Stomach (tissue), 8 donors: ENCODE measurements at regions not wholly inside any gene's neighbourhood (a gene's known extent, or its start where the extent isn't known, plus 50 kb on each side); places are given as distances from the start of the nearest gene placed in this dataset.
A peak's percentile ranks its signal among the peaks of the same experiment; 100 is the strongest.

Experiments used
- DNase-seq, 2 donors: peaks; one replicate each; pipeline versions ENCODE4 v3.0.0 to v3.0.0-alpha.2; 2013 to 2019
- H3K27ac ChIP-seq, 5 donors: fragments of 200-600 bp in 4 of 5; sonication (generic) in 4 of 5; one replicate each; pipeline ENCODE4 v1.5.1; 2013 to 2019; ENCODE audit warnings: mild to moderate bottlenecking in 1 of 5, moderate library complexity in 1 of 5
- H3K27me3 ChIP-seq, 3 donors: fragments of 200-600 bp; sonication (generic); one replicate each; pipeline ENCODE4 v1.5.1; 2017 to 2019; ENCODE audit warnings: mixed run types in 1 of 3
- H3K36me3 ChIP-seq, 4 donors: fragments of 200-600 bp; sonication (generic); 1 replicate in 3 of 4; 2 replicates in 1 of 4; pipeline ENCODE4 v1.5.1; 2016 to 2019
- H3K4me1 ChIP-seq, 4 donors: fragments of 200-600 bp; sonication (generic); one replicate each; pipeline ENCODE4 v1.5.1; 2016 to 2019
- H3K4me3 ChIP-seq, 4 donors: fragments of 200-600 bp; sonication (generic) in 3 of 4; one replicate each; pipeline ENCODE4 v1.5.1; 2016 to 2019; ENCODE audit warnings: mild to moderate bottlenecking in 1 of 4
- H3K9me3 ChIP-seq, 4 donors: fragments of 200-600 bp; sonication (generic); one replicate each; pipeline ENCODE4 v1.5.1; 2016 to 2019
- CTCF ChIP-seq, 7 experiments: fragments of 450-650 bp in 4 of 7; fragments of 200-600 bp in 3 of 7; sonication (generic) in 3 of 7; IDR thresholded peaks; one replicate each; pipeline ENCODE4 v1.5.1; 2016 to 2019; ENCODE audit warnings: antibody characterized with exemption in 7 of 7, control low read depth in 2 of 7, mild to moderate bottlenecking in 1 of 7
- EP300 ChIP-seq: sonication (generic); formaldehyde crosslinking; IDR thresholded peaks from one replicate; pipeline ENCODE4 v1.6.1; 2017; ENCODE audit warnings: antibody characterized with exemption
- POLR2A ChIP-seq, 4 donors: fragments of 450-650 bp; IDR thresholded peaks; one replicate each; pipeline ENCODE4 v1.6.1; 2016; ENCODE audit warnings: antibody characterized with exemption in 4 of 4, control low read depth in 2 of 4, mild to moderate bottlenecking in 1 of 4, moderate library complexity in 1 of 4
- POLR2AphosphoS5 ChIP-seq, 3 donors: sonication (generic); formaldehyde crosslinking; IDR thresholded peaks; one replicate each; pipeline ENCODE4 v1.6.1; 2016; ENCODE audit warnings: antibody characterized with exemption in 3 of 3
- WGBS, 5 donors: extraction: QIAGEN DNeasy Blood & Tissue Kit in 3 of 5; methylation state at CpG; one replicate each; pipeline versions ENCODE4 v1.1.5 to v1.1.7; 2013 to 2018; 5-methylcytosine and 5-hydroxymethylcytosine counted together
- intact Hi-C: fragments of 100-400 bp; cut with DNase I; formaldehyde crosslinking; loops from one replicate; pipeline ENCODE4 v1.15.1; 2023; ENCODE audit warnings: low total_unique reads
- donor health status: healthy with polysubstance abuse.
- donor health status: Bipolar disorder and iron deficiency.
- donor health status: healthy.

- no peaks in the 10 kb centered on the region for H3K9me3 ChIP-seq
- TF ChIP-seq EP300, result no peak
- TF ChIP-seq CTCF (IDR thresholded peaks at IDR 0.05), result no peak
- no peak for TF ChIP-seq POLR2AphosphoS5 (IDR thresholded peaks at IDR 0.05)
- TF ChIP-seq POLR2A (IDR thresholded peaks at IDR 0.05), result no peak
- H3K36me3 ChIP-seq, result no peaks in the 10 kb centered on the region
- H3K27ac ChIP-seq, result peak overlapping the region in 1 of 5 donors; percentile 31
- peaks cover 0 to 15% (median 0%) of the 10 kb centered on the region in 4 donors for H3K4me1 ChIP-seq
- no peak overlapping the region for H3K4me3 ChIP-seq
- DNase-seq, result no peak
- 44 to 89% (median 69%) methylated on average over 1 to 2 of the region's 2 CpGs for WGBS, 5 donors
- intact Hi-C loops, result no loop called here
- H3K27me3 ChIP-seq, result no peaks in the 10 kb centered on the region
These were observed 263.3 kb upstream of the KLF6 start for GRCh38 chr10:4048236-4048864.

GRCh38 chr10:4046712-4047354, 261.8 kb upstream of the KLF6 start:
- H3K27me3 ChIP-seq, result no peaks in the 10 kb centered on the region
- no peak overlapping the region for H3K4me3 ChIP-seq
- 55 to 80% (median 71%) methylated on average over 7 of the region's 7 CpGs for WGBS, 5 donors
- no peaks in the 10 kb centered on the region for H3K36me3 ChIP-seq
- H3K27ac ChIP-seq, result peak overlapping the region in 1 of 5 donors; percentile 19
- no peak for DNase-seq
- peaks cover 0 to 15% (median 0%) of the 10 kb centered on the region in 4 donors for H3K4me1 ChIP-seq
- H3K9me3 ChIP-seq, result peaks cover 0 to 12% (median 6%) of the 10 kb centered on the region in 4 donors
- no peak for TF ChIP-seq POLR2A (IDR thresholded peaks at IDR 0.05)
- TF ChIP-seq EP300, result no peak
- TF ChIP-seq POLR2AphosphoS5 (IDR thresholded peaks at IDR 0.05), result no peak
- TF ChIP-seq CTCF (IDR thresholded peaks at IDR 0.05), result no peak
- intact Hi-C loops, result no loop called here

GRCh38 chr10:4046030-4046429, 261.0 kb upstream of the KLF6 start:
- TF ChIP-seq POLR2A (IDR thresholded peaks at IDR 0.05) (no peak), POLR2AphosphoS5 (IDR thresholded peaks at IDR 0.05) (no peak), EP300 (no peak), CTCF (IDR thresholded peaks at IDR 0.05) (no peak)
- Histone ChIP-seq H3K27ac (no peak overlapping the region), H3K4me3 (no peak overlapping the region), H3K27me3 (no peaks in the 10 kb centered on the region), H3K36me3 (no peaks in the 10 kb centered on the region), H3K9me3 (peaks cover 0 to 20% (median 14%) of the 10 kb centered on the region in 4 donors), H3K4me1 (peaks cover 0 to 13% (median 0%) of the 10 kb centered on the region in 4 donors)
- intact Hi-C loops, result no loop called here
- no peak for DNase-seq
- WGBS, 5 donors, result 82 to 91% (median 88%) methylated on average over 3 of the region's 3 CpGs

- Histone ChIP-seq H3K9me3 (peaks cover 0 to 22% (median 16%) of the 10 kb centered on the region in 4 donors), H3K36me3 (no peaks in the 10 kb centered on the region), H3K4me1 (peaks cover 0 to 6% (median 0%) of the 10 kb centered on the region in 4 donors), H3K27ac (no peak overlapping the region), H3K27me3 (no peaks in the 10 kb centered on the region), H3K4me3 (no peak overlapping the region)
- no peak for DNase-seq
- intact Hi-C loops, result no loop called here
- 73 to 82% (median 77%) methylated on average over 7 of the region's 7 CpGs for WGBS, 5 donors
- no peak for TF ChIP-seq EP300
- no peak for TF ChIP-seq POLR2AphosphoS5 (IDR thresholded peaks at IDR 0.05)
- no peak for TF ChIP-seq POLR2A (IDR thresholded peaks at IDR 0.05)
- TF ChIP-seq CTCF (IDR thresholded peaks at IDR 0.05), result no peak
These were observed 259.1 kb upstream of the KLF6 start for GRCh38 chr10:4043897-4044665.
